PFSK-1 (cell line): ENCODE measurements at regions not wholly inside any gene's neighbourhood (a gene's known extent, or its start where the extent isn't known, plus 50 kb on each side); places are given as distances from the start of the nearest gene placed in this dataset.

Experiments
- FOXP2 ChIP-seq: optimal IDR thresholded peaks from 2 replicates; pipeline ENCODE3; 2011; ENCODE audit warnings: borderline replicate concordance, control low read depth, inconsistent platforms; ENCODE audit not compliant: insufficient read depth; ENCODE audit errors: extremely low read length, extremely low read depth
- POLR2AphosphoS5 ChIP-seq: IDR thresholded peaks from 2 replicates; pipeline ENCODE4 v1.6.1; 2012; ENCODE audit warnings: low read depth, mild to moderate bottlenecking, control low read depth, low read length, moderate library complexity
- REST ChIP-seq, 2 experiments: IDR thresholded peaks; 2 replicates each; pipeline versions ENCODE4 v1.6.1 to v1.8.0; 2011 to 2012; ENCODE audit warnings: low read depth in 2 of 2, low read length in 2 of 2, control low read depth in 1 of 2, inconsistent platforms in 1 of 2, mild to moderate bottlenecking in 1 of 2, moderate library complexity in 1 of 2; ENCODE audit not compliant: insufficient read depth in 1 of 2
- SIN3A ChIP-seq: IDR thresholded peaks from 2 replicates; pipeline ENCODE4 v1.6.1; 2012; ENCODE audit warnings: mild to moderate bottlenecking, low read length, moderate library complexity, borderline replicate concordance; ENCODE audit not compliant: insufficient read depth
- TAF1 ChIP-seq: IDR thresholded peaks from 2 replicates; pipeline ENCODE4 v1.6.1; 2012; ENCODE audit warnings: low read length, control low read depth, borderline replicate concordance; ENCODE audit not compliant: insufficient read depth

- TF ChIP-seq FOXP2 = no peak
- TF ChIP-seq TAF1 = no peak
- TF ChIP-seq SIN3A = no peak
- TF ChIP-seq REST (IDR thresholded peaks at IDR 0.05; ENCODE audit: insufficient read depth in 1 of 2, low read depth in 2 of 2, low read length in 2 of 2) = no peak
- TF ChIP-seq POLR2AphosphoS5 = no peak
These were observed 79.1 kb downstream of the TRIB2 start for GRCh38 chr2:12795851-12796250.

DNA sequence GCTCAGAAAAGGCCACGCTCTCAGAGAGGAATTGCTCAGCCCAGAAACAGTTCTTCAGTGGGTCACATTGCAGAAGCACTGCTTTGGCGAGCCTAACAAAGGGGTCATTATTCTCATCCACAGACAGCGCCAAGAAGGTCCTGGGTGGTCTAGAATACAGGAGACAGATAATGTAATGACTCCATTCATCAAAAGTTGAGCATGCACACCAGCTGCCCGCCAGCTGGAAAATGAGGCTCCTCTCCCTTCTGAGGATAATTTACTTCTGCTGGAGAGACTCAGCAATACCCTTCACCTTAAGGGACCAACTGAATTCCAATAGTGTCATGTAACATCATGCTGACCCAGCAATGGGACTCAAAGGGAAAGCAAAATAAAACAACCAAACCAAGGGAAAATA is 79.9 kb downstream of the TRIB2 start:
- TF ChIP-seq SIN3A (no peak), POLR2AphosphoS5 (no peak), FOXP2 (no peak)

DNA sequence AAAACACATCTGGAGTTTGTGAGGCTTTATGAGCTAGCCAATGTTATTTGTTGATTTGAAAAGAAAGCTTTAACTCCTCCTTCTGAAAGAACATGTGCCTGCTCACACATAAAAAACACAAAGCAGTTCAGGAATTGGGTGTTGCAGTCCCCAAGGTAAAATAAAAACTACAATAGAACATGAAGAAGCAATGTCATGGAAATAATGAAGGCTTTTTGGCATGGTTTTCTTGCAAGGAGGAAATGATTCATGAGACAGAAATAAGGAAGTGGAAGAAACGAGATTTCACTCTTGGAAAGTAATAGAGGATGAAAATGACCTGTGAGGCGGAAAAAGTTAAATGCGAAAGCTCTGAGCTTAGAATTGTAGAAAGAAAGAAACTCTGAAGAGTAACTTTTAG is 81.1 kb downstream of the TRIB2 start:
- TF ChIP-seq POLR2AphosphoS5 (no peak), REST (IDR thresholded peaks at IDR 0.05; ENCODE audit: insufficient read depth in 1 of 2, low read depth in 2 of 2, low read length in 2 of 2) (no peak), SIN3A (no peak), FOXP2 (no peak), TAF1 (no peak)

GRCh38 chr2:12803607-12804006 is 86.9 kb downstream of the TRIB2 start:
- TF ChIP-seq FOXP2 (no peak), REST (IDR thresholded peaks at IDR 0.05; ENCODE audit: insufficient read depth in 1 of 2, low read depth in 2 of 2, low read length in 2 of 2) (no peak), POLR2AphosphoS5 (no peak), SIN3A (no peak), TAF1 (no peak)

DNA sequence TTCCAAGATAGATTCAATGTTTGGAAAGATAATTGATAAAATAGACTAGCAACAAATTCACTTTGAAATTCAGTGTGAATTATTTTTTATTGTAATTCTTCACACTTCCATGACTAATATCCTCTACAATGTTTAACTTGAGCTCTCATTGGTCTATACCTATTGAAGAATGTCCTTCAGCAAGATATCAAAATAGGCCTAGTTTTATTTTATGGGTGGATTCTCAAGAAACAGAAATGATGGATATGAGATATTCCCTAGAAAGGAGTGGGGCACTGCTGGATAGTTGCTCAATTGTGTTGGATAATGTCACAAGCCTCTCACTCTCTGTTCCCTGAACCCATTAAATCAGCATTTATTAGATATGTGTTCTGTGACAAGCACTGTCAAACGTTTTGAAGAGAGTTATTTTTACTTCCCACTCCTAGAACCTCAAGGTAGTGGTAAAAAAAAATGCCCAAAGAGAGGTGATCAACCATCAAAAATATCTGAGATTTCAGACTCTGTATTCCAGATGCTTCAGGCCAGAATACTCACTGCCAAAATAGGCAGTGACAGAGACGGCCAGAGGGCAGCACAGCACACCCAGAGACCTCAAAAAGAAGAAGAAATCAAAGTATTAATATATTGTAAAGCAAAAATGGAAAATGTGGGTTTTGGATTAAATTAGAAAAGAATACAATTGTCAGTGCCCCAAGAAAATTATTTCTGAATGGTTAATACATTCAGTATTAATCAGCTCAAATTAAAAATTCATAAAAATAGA is 87.5 kb downstream of the TRIB2 start:
- no peak for TF ChIP-seq FOXP2
- no peak for TF ChIP-seq POLR2AphosphoS5
- TF ChIP-seq REST (IDR thresholded peaks at IDR 0.05; ENCODE audit: insufficient read depth in 1 of 2, low read depth in 2 of 2, low read length in 2 of 2) = no peak
- no peak for TF ChIP-seq TAF1
- no peak for TF ChIP-seq SIN3A
